Liver (tissue), 8 donors: ENCODE measurements at regions not wholly inside any gene's neighbourhood (a gene's known extent, or its start where the extent isn't known, plus 50 kb on each side); places are given as distances from the start of the nearest gene placed in this dataset.

Source experiments
- DNase-seq: peaks from one replicate; pipeline ENCODE4 v3.0.0-alpha.2; 2017; ENCODE audit warnings: low spot score
- H3K27ac ChIP-seq, 2 donors: one replicate each; pipeline ENCODE4 v1.7.0; 2013; ENCODE audit warnings: inconsistent platforms in 2 of 2, low read length in 2 of 2, control low read depth in 1 of 2, low read depth in 1 of 2, mild to moderate bottlenecking in 1 of 2
- H3K27me3 ChIP-seq, 4 donors: one replicate each; pipeline versions ENCODE4 v1.6.1 to v1.7.0; 2013; ENCODE audit warnings: low read length in 3 of 4, inconsistent platforms in 1 of 4, mild to moderate bottlenecking in 1 of 4, moderate library complexity in 1 of 4; ENCODE audit not compliant: control insufficient read depth in 4 of 4, insufficient read depth in 4 of 4
- H3K36me3 ChIP-seq, 4 donors: one replicate each; pipeline versions ENCODE4 v1.6.1 to v1.7.0; 2013; ENCODE audit warnings: low read length in 3 of 4, mild to moderate bottlenecking in 3 of 4, low read depth in 1 of 4, moderate library complexity in 1 of 4; ENCODE audit not compliant: control insufficient read depth in 4 of 4, insufficient read depth in 3 of 4
- H3K4me1 ChIP-seq, 4 donors: one replicate each; pipeline versions ENCODE4 v1.6.1 to v1.7.0; 2013; ENCODE audit warnings: low read length in 3 of 4, mild to moderate bottlenecking in 3 of 4, moderate library complexity in 1 of 4; ENCODE audit not compliant: control insufficient read depth in 4 of 4, insufficient read depth in 4 of 4
- H3K4me3 ChIP-seq, 3 donors: one replicate each; pipeline versions ENCODE4 v1.6.1 to v1.7.0; 2013; ENCODE audit warnings: low read length in 3 of 3, control low read depth in 1 of 3, low read depth in 1 of 3, mild to moderate bottlenecking in 1 of 3
- H3K9ac ChIP-seq, 2 donors: one replicate each; pipeline ENCODE4 v1.7.0; 2013; ENCODE audit warnings: low read length in 2 of 2, mild to moderate bottlenecking in 2 of 2, moderate library complexity in 2 of 2, control low read depth in 1 of 2, low read depth in 1 of 2
- H3K9me3 ChIP-seq, 4 donors: one replicate each; pipeline versions ENCODE4 v1.6.1 to v1.7.0; 2013; ENCODE audit warnings: low read length in 3 of 4; ENCODE audit not compliant: control insufficient read depth in 4 of 4
- EGR1 ChIP-seq, 2 donors: IDR thresholded peaks; 2 replicates each; pipeline ENCODE4 v1.6.1; 2016 to 2018; ENCODE audit warnings: antibody characterized with exemption in 2 of 2, low read depth in 2 of 2
- FOXA1 ChIP-seq: IDR thresholded peaks from 2 replicates; pipeline ENCODE4 v1.6.1; 2016; ENCODE audit warnings: antibody characterized with exemption
- FOXA2 ChIP-seq: IDR thresholded peaks from 2 replicates; pipeline ENCODE4 v1.6.1; 2016; ENCODE audit warnings: antibody characterized with exemption
- GABPA ChIP-seq, 2 donors: IDR thresholded peaks in 1 of 2; conservative IDR thresholded peaks in 1 of 2; 2 replicates each; pipeline ENCODE4 v1.6.1; 2016; ENCODE audit warnings: antibody characterized with exemption in 2 of 2, mild to moderate bottlenecking in 1 of 2, moderate library complexity in 1 of 2
- HNF4A ChIP-seq, 2 donors: conservative IDR thresholded peaks; 2 replicates each; pipeline ENCODE4 v1.6.1; 2016; ENCODE audit warnings: antibody characterized with exemption in 2 of 2, mild to moderate bottlenecking in 2 of 2
- HNF4G ChIP-seq: IDR thresholded peaks from 2 replicates; pipeline ENCODE4 v1.6.1; 2016; ENCODE audit warnings: antibody characterized with exemption
- JUND ChIP-seq, 2 donors: IDR thresholded peaks; 2 replicates each; pipeline ENCODE4 v1.6.1; 2016; ENCODE audit warnings: antibody characterized with exemption in 2 of 2
- MAX ChIP-seq: IDR thresholded peaks from 2 replicates; pipeline ENCODE4 v1.6.1; 2016; ENCODE audit warnings: antibody characterized with exemption
- RAD21 ChIP-seq, 2 donors: IDR thresholded peaks; 2 replicates each; pipeline ENCODE4 v1.6.1; 2016; ENCODE audit warnings: antibody characterized with exemption in 2 of 2, mild to moderate bottlenecking in 2 of 2
- RXRA ChIP-seq, 2 donors: IDR thresholded peaks; 2 replicates each; pipeline ENCODE4 v1.6.1; 2017 to 2018; ENCODE audit warnings: antibody characterized with exemption in 2 of 2, mild to moderate bottlenecking in 1 of 2
- SP1 ChIP-seq: IDR thresholded peaks from 2 replicates; pipeline ENCODE4 v1.6.1; 2018; ENCODE audit warnings: antibody characterized with exemption, mild to moderate bottlenecking
- TAF1 ChIP-seq: conservative IDR thresholded peaks from 2 replicates; pipeline ENCODE4 v1.6.1; 2016; ENCODE audit warnings: antibody characterized with exemption, mild to moderate bottlenecking
- YY1 ChIP-seq: IDR thresholded peaks from 2 replicates; pipeline ENCODE4 v1.6.1; 2016; ENCODE audit warnings: antibody characterized with exemption, mild to moderate bottlenecking
- WGBS: extraction: QIAGEN DNeasy Blood & Tissue Kit; methylation state at CpG from one replicate; pipeline ENCODE4 v1.1.7; 2013; 5-methylcytosine and 5-hydroxymethylcytosine counted together
- TF ChIP-seq, protein P1 (sequence below): fragments of 150-350 bp; IDR thresholded peaks from 2 replicates; pipeline ENCODE4 v1.5.1; 2017; ENCODE audit warnings: improper control_type of control experiment, low read depth, low read length; ENCODE audit not compliant: missing input control
- TF ChIP-seq, protein P2 (sequence below): IDR thresholded peaks from 2 replicates; pipeline ENCODE4 v1.6.1; 2016; ENCODE audit warnings: antibody characterized with exemption
- TF ChIP-seq, protein P3 (sequence below): IDR thresholded peaks from 2 replicates; pipeline ENCODE4 v1.6.1; 2016; ENCODE audit warnings: antibody characterized with exemption, mild to moderate bottlenecking
- donor health status: healthy.
- donor health status: healthy.
- donor health status: healthy.
- donor health status: healthy.
- donor health status: healthy.

DNA sequence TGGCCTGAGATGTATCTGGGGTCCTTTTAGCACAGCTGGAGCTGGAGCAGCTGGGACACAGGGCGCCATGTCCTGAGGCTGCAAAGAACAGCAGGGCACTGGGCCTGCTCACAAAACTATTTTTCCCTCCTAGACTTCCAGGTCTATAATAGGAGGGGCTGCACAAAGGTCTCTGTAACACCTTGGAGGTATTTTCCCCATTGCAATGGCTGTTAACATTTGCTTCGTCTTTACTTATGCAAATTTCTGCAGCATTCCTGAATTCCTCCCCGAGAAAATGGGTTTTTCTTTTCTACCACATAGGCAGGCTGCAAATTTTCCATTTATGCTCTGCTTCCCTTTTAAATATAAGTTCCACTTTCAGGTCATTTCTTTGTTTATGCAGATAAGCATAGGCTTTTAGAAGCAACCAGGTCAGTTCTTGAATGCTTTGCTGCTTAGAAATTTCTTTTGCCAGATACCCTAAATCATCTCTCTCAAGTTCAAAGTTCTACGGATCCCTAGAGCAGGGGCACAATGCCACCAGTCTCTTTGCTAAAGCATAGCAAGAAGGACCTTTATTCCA is 130.8 kb downstream of the PCSK1 start:
- no peak overlapping the region for H3K9ac ChIP-seq
- peaks cover 0 to 6% (median 0%) of the 10 kb centered on the region in 4 donors for H3K9me3 ChIP-seq
- 86% methylated on average over 4 of the region's 4 CpGs for WGBS
- peaks cover 3 to 14% (median 10%) of the 10 kb centered on the region in 4 donors for H3K4me1 ChIP-seq
- no peak overlapping the region for H3K4me3 ChIP-seq
- no peaks in the 10 kb centered on the region for H3K27me3 ChIP-seq
- no peak for DNase-seq
- H3K27ac ChIP-seq, result no peak overlapping the region
- no peaks in the 10 kb centered on the region for H3K36me3 ChIP-seq
- no peak for TF ChIP-seq HNF4G
- TF ChIP-seq JUND (IDR thresholded peaks at IDR 0.05), result no peak
- TF ChIP-seq, protein P1, sequence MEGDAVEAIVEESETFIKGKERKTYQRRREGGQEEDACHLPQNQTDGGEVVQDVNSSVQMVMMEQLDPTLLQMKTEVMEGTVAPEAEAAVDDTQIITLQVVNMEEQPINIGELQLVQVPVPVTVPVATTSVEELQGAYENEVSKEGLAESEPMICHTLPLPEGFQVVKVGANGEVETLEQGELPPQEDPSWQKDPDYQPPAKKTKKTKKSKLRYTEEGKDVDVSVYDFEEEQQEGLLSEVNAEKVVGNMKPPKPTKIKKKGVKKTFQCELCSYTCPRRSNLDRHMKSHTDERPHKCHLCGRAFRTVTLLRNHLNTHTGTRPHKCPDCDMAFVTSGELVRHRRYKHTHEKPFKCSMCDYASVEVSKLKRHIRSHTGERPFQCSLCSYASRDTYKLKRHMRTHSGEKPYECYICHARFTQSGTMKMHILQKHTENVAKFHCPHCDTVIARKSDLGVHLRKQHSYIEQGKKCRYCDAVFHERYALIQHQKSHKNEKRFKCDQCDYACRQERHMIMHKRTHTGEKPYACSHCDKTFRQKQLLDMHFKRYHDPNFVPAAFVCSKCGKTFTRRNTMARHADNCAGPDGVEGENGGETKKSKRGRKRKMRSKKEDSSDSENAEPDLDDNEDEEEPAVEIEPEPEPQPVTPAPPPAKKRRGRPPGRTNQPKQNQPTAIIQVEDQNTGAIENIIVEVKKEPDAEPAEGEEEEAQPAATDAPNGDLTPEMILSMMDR, result no peak
- TF ChIP-seq TAF1, result no peak
- TF ChIP-seq MAX, result no peak

DNA sequence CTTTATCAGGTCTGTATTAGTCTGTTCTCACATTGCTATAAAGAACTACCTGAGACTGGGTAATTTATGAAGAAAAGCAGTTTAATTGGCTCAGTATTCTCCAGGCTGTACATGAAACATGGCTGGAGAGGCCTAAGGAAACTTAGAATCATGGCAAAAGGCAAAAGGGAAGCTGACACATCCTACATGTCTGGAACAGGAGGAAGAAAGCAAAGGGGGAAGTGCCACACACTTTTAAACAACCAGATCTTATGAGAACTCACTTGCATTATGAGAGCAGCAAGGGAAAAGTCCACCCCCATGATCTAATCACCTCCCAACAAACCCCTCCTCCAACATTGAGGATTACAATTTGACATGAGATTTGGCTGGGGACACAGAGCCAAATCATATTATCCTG is 132.1 kb downstream of the PCSK1 start:
- Histone ChIP-seq H3K27ac (no peak overlapping the region), H3K4me3 (no peak overlapping the region), H3K9ac (no peak overlapping the region), H3K36me3 (no peaks in the 10 kb centered on the region), H3K4me1 (peaks cover 3 to 15% (median 12%) of the 10 kb centered on the region in 4 donors), H3K9me3 (peaks cover 0 to 6% (median 0%) of the 10 kb centered on the region in 4 donors), H3K27me3 (no peaks in the 10 kb centered on the region)
- DNase-seq, result no peak
- no peak for TF ChIP-seq FOXA2
- TF ChIP-seq FOXA1, result no peak
- TF ChIP-seq, protein P1, result no peak
- TF ChIP-seq, protein P2, sequence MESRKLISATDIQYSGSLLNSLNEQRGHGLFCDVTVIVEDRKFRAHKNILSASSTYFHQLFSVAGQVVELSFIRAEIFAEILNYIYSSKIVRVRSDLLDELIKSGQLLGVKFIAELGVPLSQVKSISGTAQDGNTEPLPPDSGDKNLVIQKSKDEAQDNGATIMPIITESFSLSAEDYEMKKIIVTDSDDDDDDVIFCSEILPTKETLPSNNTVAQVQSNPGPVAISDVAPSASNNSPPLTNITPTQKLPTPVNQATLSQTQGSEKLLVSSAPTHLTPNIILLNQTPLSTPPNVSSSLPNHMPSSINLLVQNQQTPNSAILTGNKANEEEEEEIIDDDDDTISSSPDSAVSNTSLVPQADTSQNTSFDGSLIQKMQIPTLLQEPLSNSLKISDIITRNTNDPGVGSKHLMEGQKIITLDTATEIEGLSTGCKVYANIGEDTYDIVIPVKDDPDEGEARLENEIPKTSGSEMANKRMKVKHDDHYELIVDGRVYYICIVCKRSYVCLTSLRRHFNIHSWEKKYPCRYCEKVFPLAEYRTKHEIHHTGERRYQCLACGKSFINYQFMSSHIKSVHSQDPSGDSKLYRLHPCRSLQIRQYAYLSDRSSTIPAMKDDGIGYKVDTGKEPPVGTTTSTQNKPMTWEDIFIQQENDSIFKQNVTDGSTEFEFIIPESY, result no peak
- TF ChIP-seq GABPA (IDR thresholded peaks at IDR 0.05 in 1 of 2, conservative IDR thresholded peaks at IDR 0.05 in 1 of 2), result no peak
- TF ChIP-seq EGR1 (IDR thresholded peaks at IDR 0.05; ENCODE audit: low read depth in 2 of 2), result no peak
- no peak for TF ChIP-seq YY1
- no peak for TF ChIP-seq SP1
- no peak for TF ChIP-seq RAD21 (IDR thresholded peaks at IDR 0.05)
- TF ChIP-seq JUND (IDR thresholded peaks at IDR 0.05), result no peak
- no peak for TF ChIP-seq HNF4A (conservative IDR thresholded peaks at IDR 0.05)
- TF ChIP-seq, protein P3, sequence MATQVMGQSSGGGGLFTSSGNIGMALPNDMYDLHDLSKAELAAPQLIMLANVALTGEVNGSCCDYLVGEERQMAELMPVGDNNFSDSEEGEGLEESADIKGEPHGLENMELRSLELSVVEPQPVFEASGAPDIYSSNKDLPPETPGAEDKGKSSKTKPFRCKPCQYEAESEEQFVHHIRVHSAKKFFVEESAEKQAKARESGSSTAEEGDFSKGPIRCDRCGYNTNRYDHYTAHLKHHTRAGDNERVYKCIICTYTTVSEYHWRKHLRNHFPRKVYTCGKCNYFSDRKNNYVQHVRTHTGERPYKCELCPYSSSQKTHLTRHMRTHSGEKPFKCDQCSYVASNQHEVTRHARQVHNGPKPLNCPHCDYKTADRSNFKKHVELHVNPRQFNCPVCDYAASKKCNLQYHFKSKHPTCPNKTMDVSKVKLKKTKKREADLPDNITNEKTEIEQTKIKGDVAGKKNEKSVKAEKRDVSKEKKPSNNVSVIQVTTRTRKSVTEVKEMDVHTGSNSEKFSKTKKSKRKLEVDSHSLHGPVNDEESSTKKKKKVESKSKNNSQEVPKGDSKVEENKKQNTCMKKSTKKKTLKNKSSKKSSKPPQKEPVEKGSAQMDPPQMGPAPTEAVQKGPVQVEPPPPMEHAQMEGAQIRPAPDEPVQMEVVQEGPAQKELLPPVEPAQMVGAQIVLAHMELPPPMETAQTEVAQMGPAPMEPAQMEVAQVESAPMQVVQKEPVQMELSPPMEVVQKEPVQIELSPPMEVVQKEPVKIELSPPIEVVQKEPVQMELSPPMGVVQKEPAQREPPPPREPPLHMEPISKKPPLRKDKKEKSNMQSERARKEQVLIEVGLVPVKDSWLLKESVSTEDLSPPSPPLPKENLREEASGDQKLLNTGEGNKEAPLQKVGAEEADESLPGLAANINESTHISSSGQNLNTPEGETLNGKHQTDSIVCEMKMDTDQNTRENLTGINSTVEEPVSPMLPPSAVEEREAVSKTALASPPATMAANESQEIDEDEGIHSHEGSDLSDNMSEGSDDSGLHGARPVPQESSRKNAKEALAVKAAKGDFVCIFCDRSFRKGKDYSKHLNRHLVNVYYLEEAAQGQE, result no peak
- no peak for TF ChIP-seq RXRA (IDR thresholded peaks at IDR 0.05)
